ENCODE measurements at regions not wholly inside any gene's neighbourhood (a gene's known extent, or its start where the extent isn't known, plus 50 kb on each side); places are given as distances from the start of the nearest gene placed in this dataset.
A peak's percentile ranks its signal among the peaks of the same experiment; 100 is the strongest.

DNA sequence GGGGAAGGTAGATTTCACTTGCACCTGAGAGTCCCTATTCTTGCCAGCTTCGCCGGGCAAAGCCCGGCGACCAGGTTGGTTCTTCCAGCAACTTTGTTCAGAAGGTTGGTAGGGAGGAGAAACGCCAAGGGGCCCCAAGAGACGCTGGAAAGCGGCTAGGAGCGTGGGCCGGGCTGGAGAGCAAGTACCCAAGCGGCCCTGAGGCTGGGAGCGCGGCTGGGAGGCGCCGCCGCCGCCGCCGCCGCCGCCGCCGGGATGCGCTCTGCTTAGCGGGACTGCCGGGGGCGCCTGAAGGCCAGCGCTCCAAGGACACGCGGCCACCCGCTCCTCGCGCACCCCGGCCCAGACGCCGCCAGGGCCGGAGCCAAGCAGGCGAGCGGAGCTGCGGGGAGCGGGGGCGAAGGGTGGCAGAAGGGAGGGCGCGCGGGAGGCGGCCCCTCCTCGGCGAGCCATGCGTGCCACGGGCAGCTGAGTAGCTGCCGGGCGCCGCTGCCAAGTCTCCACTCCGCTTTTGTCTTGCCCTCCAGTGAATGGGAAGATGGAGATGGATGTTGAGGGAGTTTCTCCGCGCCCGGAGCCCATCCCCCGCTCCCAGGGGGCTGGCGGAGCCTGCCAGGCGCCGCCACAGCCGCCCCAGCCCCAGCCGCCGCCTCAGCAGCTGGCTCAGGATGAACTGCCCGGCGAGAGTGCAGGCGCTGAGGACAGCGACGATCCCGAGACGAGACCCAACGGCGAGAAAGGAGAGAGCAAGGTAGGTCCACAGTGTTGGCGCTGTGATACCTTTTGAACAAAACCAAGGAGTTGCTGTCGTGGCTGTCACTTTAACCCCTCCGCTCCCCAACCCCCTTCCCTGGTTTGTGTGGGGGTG is 227.4 kb upstream of the AZI2 start:
- H3K9me3 Mint-ChIP-seq = no peaks in the 10 kb centered on the region
- no peaks in the 10 kb centered on the region for H3K36me3 Mint-ChIP-seq
- H3K27ac Mint-ChIP-seq = no peak overlapping the region
- POLR2A ChIA-PET = no interaction called here
- DNase-seq = peak; percentile 26
- no peak overlapping the region for H3K4me3 Mint-ChIP-seq
- no peak for ATAC-seq (ENCODE audit: low read depth)
- H3K4me1 Mint-ChIP-seq = peaks cover 2% of the 10 kb centered on the region
- peaks cover 63% of the 10 kb centered on the region for H3K27me3 Mint-ChIP-seq

GRCh38 chr3:28576614-28577200 is 228.1 kb upstream of the AZI2 start:
- H3K27me3 Mint-ChIP-seq = peaks cover 63% of the 10 kb centered on the region
- POLR2A ChIA-PET = no interaction called here
- H3K4me3 Mint-ChIP-seq = no peak overlapping the region
- H3K9me3 Mint-ChIP-seq = no peaks in the 10 kb centered on the region
- peaks cover 2% of the 10 kb centered on the region for H3K4me1 Mint-ChIP-seq
- H3K27ac Mint-ChIP-seq = no peak overlapping the region
- DNase-seq (no peak), ATAC-seq (ENCODE audit: low read depth) (no peak)
- H3K36me3 Mint-ChIP-seq = no peaks in the 10 kb centered on the region

DNA sequence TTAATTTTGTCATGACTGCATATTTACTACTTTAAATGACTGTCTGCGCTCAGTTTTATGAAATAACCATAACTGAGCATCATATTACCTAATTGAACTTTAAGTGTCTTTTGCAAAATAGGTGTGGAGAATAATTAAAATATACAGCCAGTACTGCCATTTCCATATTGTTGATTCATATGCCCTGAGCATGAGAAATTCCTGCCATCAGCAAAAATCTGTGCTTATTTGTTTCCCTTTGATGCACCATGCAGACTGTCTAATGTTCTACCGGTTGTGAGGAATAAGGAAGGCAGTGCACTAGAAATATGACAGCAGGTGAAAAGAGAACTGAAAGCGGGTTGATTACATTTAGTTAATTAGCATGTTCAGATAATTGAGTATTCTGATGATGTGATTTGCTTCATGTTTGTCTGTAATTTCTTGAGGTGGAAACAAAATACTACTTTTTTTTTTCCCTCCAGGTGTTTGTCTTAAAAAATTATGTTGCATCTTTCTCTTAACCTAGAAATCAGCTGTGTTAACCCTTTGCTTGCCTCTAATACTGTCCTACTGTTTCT is 229.4 kb upstream of the AZI2 start:
- Mint-ChIP-seq H3K9me3 (no peaks in the 10 kb centered on the region), H3K27me3 (peaks cover 61% of the 10 kb centered on the region), H3K27ac (no peak overlapping the region), H3K36me3 (no peaks in the 10 kb centered on the region), H3K4me3 (no peak overlapping the region), H3K4me1 (peaks cover 2% of the 10 kb centered on the region)
- ATAC-seq (ENCODE audit: low read depth) = no peak
- DNase-seq = no peak
- POLR2A ChIA-PET = no interaction called here

GRCh38 chr3:28586325-28586724 is 237.7 kb upstream of the AZI2 start:
- Mint-ChIP-seq H3K27ac (no peak overlapping the region), H3K27me3 (no peaks in the 10 kb centered on the region), H3K4me1 (no peaks in the 10 kb centered on the region), H3K4me3 (no peak overlapping the region), H3K36me3 (no peaks in the 10 kb centered on the region), H3K9me3 (no peaks in the 10 kb centered on the region)
- no peak for DNase-seq
- no peak for ATAC-seq (ENCODE audit: low read depth)
- POLR2A ChIA-PET = no interaction called here

GRCh38 chr3:28587723-28588122 is 239.1 kb upstream of the AZI2 start:
- no peak for ATAC-seq (ENCODE audit: low read depth)
- H3K27me3 Mint-ChIP-seq = no peaks in the 10 kb centered on the region
- H3K36me3 Mint-ChIP-seq = no peaks in the 10 kb centered on the region
- H3K9me3 Mint-ChIP-seq = no peaks in the 10 kb centered on the region
- H3K4me3 Mint-ChIP-seq = no peak overlapping the region
- POLR2A ChIA-PET = no interaction called here
- H3K27ac Mint-ChIP-seq = no peak overlapping the region
- H3K4me1 Mint-ChIP-seq = no peaks in the 10 kb centered on the region
- no peak for DNase-seq

GRCh38 chr3:28590216-28590615 is 241.6 kb upstream of the AZI2 start:
- POLR2A ChIA-PET = no interaction called here

DNA sequence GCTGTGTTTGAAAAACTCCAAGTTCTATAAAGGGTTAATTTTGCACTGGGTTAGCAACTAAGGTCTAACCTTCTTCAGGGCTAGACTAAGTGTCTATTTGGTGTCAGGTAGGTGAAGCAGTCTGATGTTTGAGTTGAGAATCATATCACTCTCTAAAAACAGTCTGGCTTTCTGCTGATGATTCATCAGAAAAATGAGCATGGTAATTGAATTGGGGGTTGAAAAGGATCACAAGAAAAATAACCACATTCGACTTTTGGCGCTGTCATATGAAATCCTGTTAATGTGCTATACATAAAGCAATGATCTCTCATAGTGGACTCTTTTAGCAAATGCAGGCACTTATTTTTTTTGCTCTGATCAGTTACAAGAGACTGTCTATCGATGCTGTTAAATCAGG is 242.2 kb upstream of the AZI2 start:
- no peaks in the 10 kb centered on the region for H3K4me1 Mint-ChIP-seq
- H3K9me3 Mint-ChIP-seq = no peaks in the 10 kb centered on the region
- H3K4me3 Mint-ChIP-seq = no peak overlapping the region
- no peaks in the 10 kb centered on the region for H3K36me3 Mint-ChIP-seq
- no peak overlapping the region for H3K27ac Mint-ChIP-seq
- no peak for ATAC-seq (ENCODE audit: low read depth)
- H3K27me3 Mint-ChIP-seq = no peaks in the 10 kb centered on the region
- POLR2A ChIA-PET = no interaction called here
- DNase-seq = no peak

More at GRCh38 chr3:28590216-28590615, 241.6 kb upstream of the AZI2 start:
- no peaks in the 10 kb centered on the region for H3K27me3 Mint-ChIP-seq
- DNase-seq (no peak), ATAC-seq (ENCODE audit: low read depth) (no peak)
- H3K4me1 Mint-ChIP-seq = no peaks in the 10 kb centered on the region
- H3K36me3 Mint-ChIP-seq = no peaks in the 10 kb centered on the region
- H3K4me3 Mint-ChIP-seq = no peak overlapping the region
- H3K9me3 Mint-ChIP-seq = no peaks in the 10 kb centered on the region
- H3K27ac Mint-ChIP-seq = no peak overlapping the region

DNA sequence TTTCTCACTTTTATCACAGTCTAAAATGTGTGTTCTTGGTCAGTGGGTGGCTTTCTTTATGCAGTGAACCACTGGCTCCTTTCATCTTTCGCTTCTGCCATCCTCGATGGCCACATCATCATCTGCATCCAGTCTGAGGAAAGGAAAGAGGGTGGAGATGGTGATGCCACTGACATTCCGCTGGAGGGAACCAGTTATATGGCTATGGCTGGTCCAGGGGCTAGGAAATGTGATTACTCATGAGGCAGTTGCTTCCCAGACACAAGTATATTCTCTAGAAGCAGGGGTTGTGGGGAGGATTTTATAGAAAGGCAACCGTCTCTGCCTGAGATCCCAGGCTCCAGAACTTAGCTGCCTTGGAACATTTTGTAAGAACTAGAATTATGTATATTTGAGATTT is 246.7 kb upstream of the AZI2 start:
- Mint-ChIP-seq H3K9me3 (no peaks in the 10 kb centered on the region), H3K4me1 (no peaks in the 10 kb centered on the region), H3K27ac (no peak overlapping the region), H3K36me3 (no peaks in the 10 kb centered on the region), H3K4me3 (no peak overlapping the region), H3K27me3 (no peaks in the 10 kb centered on the region)
- no peak for DNase-seq
- ATAC-seq (ENCODE audit: low read depth) = no peak
- POLR2A ChIA-PET = no interaction called here

GRCh38 chr3:28597452-28597851 is 248.8 kb upstream of the AZI2 start:
- no peaks in the 10 kb centered on the region for H3K27me3 Mint-ChIP-seq
- no peak overlapping the region for H3K4me3 Mint-ChIP-seq
- POLR2A ChIA-PET = no interaction called here
- H3K27ac Mint-ChIP-seq = no peak overlapping the region
- H3K4me1 Mint-ChIP-seq = no peaks in the 10 kb centered on the region
- ATAC-seq (ENCODE audit: low read depth) (no peak), DNase-seq (no peak)
- no peaks in the 10 kb centered on the region for H3K9me3 Mint-ChIP-seq
- H3K36me3 Mint-ChIP-seq = no peaks in the 10 kb centered on the region

- DNase-seq (no peak), ATAC-seq (ENCODE audit: low read depth) (no peak)
- Mint-ChIP-seq H3K36me3 (no peaks in the 10 kb centered on the region), H3K9me3 (no peaks in the 10 kb centered on the region), H3K4me3 (no peak overlapping the region), H3K4me1 (no peaks in the 10 kb centered on the region), H3K27me3 (no peaks in the 10 kb centered on the region), H3K27ac (no peak overlapping the region)
- POLR2A ChIA-PET = no interaction called here
Measured at GRCh38 chr3:28598165-28598564, 249.5 kb upstream of the AZI2 start.

DNA sequence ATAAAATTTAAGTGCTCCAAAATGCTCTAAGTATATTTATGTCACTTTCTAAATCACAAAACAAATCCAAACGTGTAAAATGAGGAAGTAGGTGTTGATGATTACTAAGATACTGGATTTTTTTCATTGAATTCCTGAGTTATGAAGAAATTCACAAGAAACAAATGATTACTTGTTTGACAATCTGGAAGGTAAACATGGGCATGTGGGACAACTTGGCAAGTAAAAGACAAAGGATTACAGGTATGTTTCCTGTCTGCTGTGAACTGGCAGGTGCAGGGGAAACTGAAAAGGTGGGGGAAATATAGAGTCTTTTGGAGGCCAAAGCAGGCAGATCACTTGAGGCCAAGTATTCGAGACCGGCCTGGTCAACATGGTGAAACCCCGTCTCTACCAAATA is 252.7 kb upstream of the AZI2 start:
- Mint-ChIP-seq H3K9me3 (no peaks in the 10 kb centered on the region), H3K27me3 (no peaks in the 10 kb centered on the region), H3K36me3 (no peaks in the 10 kb centered on the region), H3K27ac (no peak overlapping the region), H3K4me3 (no peak overlapping the region), H3K4me1 (no peaks in the 10 kb centered on the region)
- DNase-seq (no peak), ATAC-seq (ENCODE audit: low read depth) (no peak)
- POLR2A ChIA-PET = interaction anchor here (0.7 kb wide), 1 partner anchor 1070 kb away, joined by 5 read pairs; no protein-coding TSS in a partner anchor

GRCh38 chr3:28606283-28606682 is 257.7 kb upstream of the AZI2 start:
- H3K36me3 Mint-ChIP-seq = no peaks in the 10 kb centered on the region
- no peak overlapping the region for H3K27ac Mint-ChIP-seq
- no peak overlapping the region for H3K4me3 Mint-ChIP-seq
- H3K4me1 Mint-ChIP-seq = no peaks in the 10 kb centered on the region
- POLR2A ChIA-PET = no interaction called here
- DNase-seq (no peak), ATAC-seq (ENCODE audit: low read depth) (no peak)
- no peaks in the 10 kb centered on the region for H3K27me3 Mint-ChIP-seq
- no peaks in the 10 kb centered on the region for H3K9me3 Mint-ChIP-seq

GRCh38 chr3:28612232-28612631 is 263.6 kb upstream of the AZI2 start:
- H3K27ac Mint-ChIP-seq = no peak overlapping the region
- H3K9me3 Mint-ChIP-seq = no peaks in the 10 kb centered on the region
- POLR2A ChIA-PET = no interaction called here
- no peaks in the 10 kb centered on the region for H3K27me3 Mint-ChIP-seq
- ATAC-seq (ENCODE audit: low read depth) (no peak), DNase-seq (no peak)
- no peaks in the 10 kb centered on the region for H3K4me1 Mint-ChIP-seq
- no peaks in the 10 kb centered on the region for H3K36me3 Mint-ChIP-seq
- H3K4me3 Mint-ChIP-seq = no peak overlapping the region

GRCh38 chr3:28613511-28614106 is 265.0 kb upstream of the AZI2 start:
- Mint-ChIP-seq H3K27ac (no peak overlapping the region), H3K4me1 (no peaks in the 10 kb centered on the region), H3K36me3 (no peaks in the 10 kb centered on the region), H3K9me3 (peaks cover 2% of the 10 kb centered on the region), H3K4me3 (no peak overlapping the region), H3K27me3 (no peaks in the 10 kb centered on the region)
- POLR2A ChIA-PET = no interaction called here
- ATAC-seq (ENCODE audit: low read depth) = no peak
- no peak for DNase-seq
